Motor neuron (in vitro differentiated cells): ENCODE measurements at regions not wholly inside any gene's neighbourhood (a gene's known extent, or its start where the extent isn't known, plus 50 kb on each side); places are given as distances from the start of the nearest gene placed in this dataset.

ENCODE experiments used
- ATAC-seq, 8 experiments: fragments of 200-7000 bp; cut with Tn5 transposase; replicated peaks in 6 of 8; 2 replicates each; pipeline ENCODE4 v1.8.0; 2021; ENCODE audit warnings: mild to moderate bottlenecking in 8 of 8, moderate library complexity in 8 of 8
- H3K27ac ChIP-seq, 2 donors: fragments of 250-450 bp; sonication (Bioruptor Pico); 2 replicates each; pipeline ENCODE4 v1.9.0; 2021; ENCODE audit warnings: antibody characterized with exemption in 2 of 2, mild to moderate bottlenecking in 2 of 2, moderate library complexity in 1 of 2
- H3K4me1 ChIP-seq, 2 donors: fragments of 250-450 bp; sonication (Bioruptor Pico); replicated peaks in 1 of 2; 2 replicates each; pipeline ENCODE4 v1.6.1; 2021; ENCODE audit warnings: antibody characterized with exemption in 2 of 2, mild to moderate bottlenecking in 2 of 2, moderate library complexity in 1 of 2
- H3K4me3 ChIP-seq, 5 donors: fragments of 250-450 bp; sonication (Bioruptor Pico); 2 replicates each; pipeline ENCODE4 v1.9.0; 2021; ENCODE audit warnings: antibody characterized with exemption in 5 of 5, mild to moderate bottlenecking in 5 of 5, moderate library complexity in 4 of 5
- WGBS, 10 experiments: fragments of 450-650 bp; shearing (Covaris generic); methylation state at CpG; one replicate each; pipeline ENCODE4 v1.0.0; 2022; 5-methylcytosine and 5-hydroxymethylcytosine counted together
- in situ Hi-C, 9 experiments: fragments of 400-800 bp; cut with MboI; loops; one replicate each; pipeline ENCODE4 v1.15.0; 2021; ENCODE audit warnings: low sequenced_read_pairs in 9 of 9, low pct_unique_long_range_greater_than_20kb in 2 of 9; ENCODE audit not compliant: unreplicated experiment in 9 of 9

DNA sequence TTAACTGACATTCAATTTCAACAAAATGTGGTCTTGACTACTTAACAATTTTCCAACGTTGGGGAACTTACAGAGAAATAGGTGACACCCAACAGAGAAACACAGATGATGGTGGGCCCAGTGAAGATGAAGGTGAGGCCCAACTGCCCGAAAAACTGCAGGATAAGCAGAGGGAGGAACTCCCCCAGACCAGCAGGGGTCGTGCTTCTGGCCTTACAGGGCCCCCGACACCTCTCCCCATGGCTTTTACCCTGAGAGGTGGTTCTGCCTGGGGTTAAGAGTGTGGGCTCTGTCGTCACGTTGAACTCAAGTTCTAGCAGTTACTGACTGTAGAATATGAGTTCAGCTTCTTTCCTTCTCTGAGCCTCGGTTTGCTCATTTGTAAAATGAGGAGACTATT is 119.5 kb upstream of the SMIM21 start:
- ATAC-seq: no peak
- 33 to 94% (median 67%) methylated on average over 1 to 5 of the region's 7 CpGs; no CpG with 5 or more reads in 2 of the 10 experiments for WGBS, 10 experiments
- Histone ChIP-seq H3K4me1 (peaks cover 21 to 32% of the 10 kb centered on the region in 2 donors), H3K4me3 (no peak overlapping the region), H3K27ac (no peak overlapping the region)
- in situ Hi-C loops: no loop called here

DNA sequence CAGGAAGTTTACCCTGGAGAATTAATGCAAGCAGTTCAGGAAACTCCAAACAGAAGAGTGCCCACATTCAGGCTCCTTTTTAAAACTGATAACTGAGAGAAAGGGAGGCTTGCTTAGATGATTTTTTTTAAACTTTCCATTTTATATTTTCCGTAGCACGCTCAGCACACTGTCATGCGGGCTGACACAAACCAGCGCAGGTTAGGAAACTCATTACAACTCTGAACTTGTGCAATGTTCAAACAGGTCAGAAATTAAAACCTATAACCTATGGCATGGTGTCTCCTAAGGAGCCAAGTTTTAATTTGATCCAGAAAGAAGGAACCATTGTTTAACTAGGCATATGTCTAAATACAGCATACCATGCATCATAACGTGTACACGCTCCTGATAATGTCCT is 117.7 kb upstream of the SMIM21 start:
- in situ Hi-C loops: no loop called here
- no peak overlapping the region for H3K4me3 ChIP-seq
- H3K27ac ChIP-seq: no peak overlapping the region
- peaks cover 17 to 21% of the 10 kb centered on the region in 2 donors for H3K4me1 ChIP-seq
- no peak for ATAC-seq
- 47 to 100% (median 96%) methylated on average over 2 to 6 of the region's 6 CpGs; no CpG with 5 or more reads in 1 of the 10 experiments for WGBS, 10 experiments

GRCh38 chr18:75544496-75544895 is 117.0 kb upstream of the SMIM21 start:
- 0 to 86% (median 40%) methylated on average over 1 to 5 of the region's 5 CpGs for WGBS, 10 experiments
- Histone ChIP-seq H3K4me1 (peaks cover 16 to 21% of the 10 kb centered on the region in 2 donors), H3K4me3 (no peak overlapping the region), H3K27ac (no peak overlapping the region)
- in situ Hi-C loops: no loop called here
- ATAC-seq: peak in 7 of 8 experiments; percentile 33 to 59 (median 51)

DNA sequence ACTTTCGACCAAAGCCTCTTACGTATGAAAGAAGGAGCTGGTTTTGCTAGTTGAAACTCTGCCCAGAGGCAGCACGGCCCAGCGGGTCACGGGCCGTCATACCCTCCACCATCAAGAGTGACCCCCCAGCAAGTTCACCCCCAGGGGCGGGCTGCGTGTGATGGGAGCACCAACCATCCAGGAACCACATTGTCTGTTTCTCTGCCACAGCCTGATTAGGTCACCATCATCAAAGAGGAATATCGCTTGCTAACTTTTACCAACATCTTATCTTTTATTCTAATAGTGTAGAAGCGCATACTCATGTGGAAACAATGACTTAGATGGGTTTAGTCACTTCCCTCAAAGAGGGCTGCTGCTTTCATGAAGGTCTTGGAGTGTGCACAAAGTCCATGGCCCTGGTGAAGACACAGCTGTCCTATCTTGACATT is 116.6 kb upstream of the SMIM21 start:
- WGBS, 10 experiments: 0 to 100% (median 89%) methylated on average over 1 to 8 of the region's 10 CpGs; no CpG with 5 or more reads in 2 of the 10 experiments
- H3K4me1 ChIP-seq: peaks cover 16 to 21% of the 10 kb centered on the region in 2 donors
- H3K4me3 ChIP-seq: no peak overlapping the region
- in situ Hi-C loops: no loop called here
- peak in 5 of 8 experiments; percentile 11 to 21 (median 14) for ATAC-seq
- no peak overlapping the region for H3K27ac ChIP-seq

DNA sequence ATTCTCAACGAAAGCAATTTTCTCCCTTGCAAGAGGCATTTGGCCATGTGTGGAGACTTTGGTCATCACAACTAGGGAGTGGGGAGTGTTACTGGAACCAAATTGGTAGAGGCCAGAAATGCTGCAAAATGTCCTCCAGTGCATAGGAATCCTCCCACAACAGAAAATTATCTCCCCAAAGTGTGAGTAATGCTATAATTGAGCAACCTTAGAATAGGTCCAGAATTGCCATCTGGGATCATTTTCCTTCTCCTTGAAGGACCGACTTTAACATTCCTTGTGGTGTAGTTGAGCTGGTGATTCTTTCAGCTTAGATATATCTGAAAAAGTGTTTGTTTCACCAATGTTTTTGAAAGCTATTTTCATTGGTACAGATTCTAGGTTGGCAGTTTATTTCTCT is 111.2 kb upstream of the SMIM21 start:
- peak in 2 of 8 experiments; percentile 68 to 77 for ATAC-seq
- peaks cover 4 to 6% of the 10 kb centered on the region in 2 donors for H3K4me1 ChIP-seq
- no peak overlapping the region for H3K4me3 ChIP-seq
- no peak overlapping the region for H3K27ac ChIP-seq
- 0 to 100% (median 94%) methylated on average over 1 to 2 of the region's 2 CpGs; no CpG with 5 or more reads in 1 of the 10 experiments for WGBS, 10 experiments
- in situ Hi-C loops: no loop called here

DNA sequence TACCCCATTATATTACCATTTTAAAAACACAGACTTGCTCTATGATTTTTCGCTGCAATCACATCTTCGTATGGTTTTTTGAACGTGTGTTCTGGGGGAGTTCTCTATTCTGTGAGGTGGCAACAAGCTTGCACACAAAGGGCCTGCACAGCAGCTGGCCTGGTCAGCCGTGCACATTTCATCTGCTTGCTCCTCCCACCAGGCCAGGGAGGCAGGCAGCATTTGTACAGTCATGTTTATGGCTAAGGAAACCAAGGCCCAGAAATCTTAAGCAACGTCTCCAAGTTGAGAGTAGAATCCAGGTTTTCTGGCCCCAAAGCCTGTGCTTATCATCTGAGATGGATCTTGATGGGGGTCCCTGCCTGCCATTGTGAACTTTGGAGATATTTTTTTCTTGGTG is 106.4 kb upstream of the SMIM21 start:
- 0 to 100% (median 56%) methylated on average over 1 to 5 of the region's 5 CpGs; no CpG with 5 or more reads in 2 of the 10 experiments for WGBS, 10 experiments
- no peak overlapping the region for H3K4me3 ChIP-seq
- ATAC-seq: peak; percentile 31 to 96 (median 86)
- in situ Hi-C loops: no loop called here
- H3K4me1 ChIP-seq: peaks cover 15 to 32% of the 10 kb centered on the region in 2 donors
- no peak overlapping the region for H3K27ac ChIP-seq

DNA sequence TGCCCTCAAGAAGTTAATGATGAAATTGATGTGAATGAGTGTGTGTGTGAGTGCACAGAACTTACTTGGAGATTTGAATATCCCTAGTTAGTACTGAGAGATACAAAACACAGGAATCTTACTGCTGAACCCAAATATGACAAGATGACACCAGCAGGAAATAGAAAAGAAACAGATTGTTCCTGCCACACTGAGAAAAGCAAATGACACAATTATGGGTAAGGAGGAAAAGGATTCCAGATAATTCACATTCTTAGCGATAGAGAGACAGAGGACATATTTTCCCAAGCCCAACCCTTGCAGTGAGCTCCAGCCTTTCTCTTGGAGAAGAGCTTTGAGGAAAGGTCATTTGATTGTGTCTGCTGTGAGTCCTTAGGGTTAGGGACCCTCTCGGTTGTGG is 105.7 kb upstream of the SMIM21 start:
- in situ Hi-C loops: no loop called here
- ATAC-seq: no peak
- WGBS, 10 experiments: 14 to 100% (median 69%) methylated on average over 1 to 2 of the region's 2 CpGs; no CpG with 5 or more reads in 2 of the 10 experiments
- Histone ChIP-seq H3K4me3 (no peak overlapping the region), H3K4me1 (peaks cover 15 to 37% of the 10 kb centered on the region in 2 donors), H3K27ac (no peak overlapping the region)

DNA sequence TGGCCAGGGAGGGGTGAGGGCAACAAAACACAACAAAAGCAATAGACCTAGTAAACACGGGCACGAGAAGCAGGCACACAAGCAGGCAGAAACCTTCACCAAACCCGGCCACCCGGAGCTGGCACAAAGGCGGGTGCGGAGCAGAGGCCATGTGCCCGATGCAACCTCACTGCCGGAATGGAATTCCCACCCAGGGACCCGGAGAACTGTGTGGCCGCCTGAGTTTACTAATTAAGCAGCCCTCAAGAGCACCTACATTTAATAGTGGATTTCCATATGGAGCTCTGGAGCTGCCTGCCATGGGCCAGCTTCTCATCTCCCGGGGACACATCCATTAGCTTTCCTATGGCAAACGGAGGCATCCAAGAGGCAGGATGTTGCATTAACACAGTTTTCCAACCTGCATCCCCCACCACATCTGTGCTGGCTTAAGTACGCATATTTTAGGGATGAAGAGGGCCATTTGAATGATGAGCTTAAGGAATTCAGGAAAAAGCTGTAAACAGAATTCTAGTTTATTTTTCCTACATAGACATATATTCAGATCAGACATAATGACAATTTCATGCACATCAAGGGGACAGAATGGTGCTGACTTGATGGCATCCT is 104.5 kb upstream of the SMIM21 start:
- Histone ChIP-seq H3K4me3 (no peak overlapping the region), H3K4me1 (peaks cover 19 to 41% of the 10 kb centered on the region in 2 donors), H3K27ac (no peak overlapping the region)
- peak in 1 of 8 experiments; percentile 79 for ATAC-seq
- WGBS, 10 experiments: 19 to 100% (median 86%) methylated on average over 2 to 11 of the region's 13 CpGs; no CpG with 5 or more reads in 3 of the 10 experiments
- in situ Hi-C loops: no loop called here

- in situ Hi-C loops: no loop called here
- H3K4me3 ChIP-seq: no peak overlapping the region
- ATAC-seq: peak in 4 of 8 experiments; percentile 36 to 55 (median 45)
- WGBS, 10 experiments: 82 to 95% (median 92%) methylated on average over 3 to 10 of the region's 14 CpGs; no CpG with 5 or more reads in 2 of the 10 experiments
- peak overlapping the region in 1 of 2 donors; percentile 30 for H3K27ac ChIP-seq
- peaks cover 19 to 41% of the 10 kb centered on the region in 2 donors for H3K4me1 ChIP-seq
Measured at GRCh38 chr18:75531212-75531850, 103.8 kb upstream of the SMIM21 start.

DNA sequence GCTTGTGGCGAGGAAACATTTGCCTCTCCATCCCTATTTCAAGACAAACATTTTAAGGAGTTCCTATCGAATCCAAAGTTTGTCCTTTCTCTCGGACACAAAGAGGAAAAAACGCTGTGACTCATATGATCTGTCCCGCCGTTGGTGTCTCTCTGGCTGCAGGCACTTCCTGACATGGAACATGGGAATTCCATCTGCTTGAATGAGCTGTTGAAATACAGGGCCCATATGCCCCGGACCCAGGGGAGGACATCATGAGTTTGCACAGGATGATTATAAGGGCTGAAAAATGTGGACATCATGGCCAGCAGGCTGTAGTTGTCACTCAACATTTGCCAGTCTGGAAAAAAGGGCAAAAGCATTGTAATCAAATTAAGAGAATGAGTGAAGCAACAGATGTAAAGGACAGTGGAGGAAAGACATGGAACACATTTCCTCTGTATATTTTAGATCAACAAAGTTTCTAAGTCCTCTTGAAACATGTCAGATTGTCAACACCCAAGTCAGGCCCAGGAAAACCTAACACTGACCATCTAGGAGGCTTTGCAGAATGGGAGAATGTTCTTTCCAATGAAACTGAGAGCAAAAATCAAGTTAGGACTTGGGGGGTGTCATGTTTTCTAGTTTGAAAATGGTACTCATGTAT is 103.2 kb upstream of the SMIM21 start:
- Histone ChIP-seq H3K4me3 (no peak overlapping the region), H3K4me1 (peaks cover 19 to 41% of the 10 kb centered on the region in 2 donors), H3K27ac (no peak overlapping the region)
- ATAC-seq: no peak
- WGBS, 10 experiments: 0 to 100% (median 94%) methylated on average over 2 to 7 of the region's 7 CpGs; no CpG with 5 or more reads in 1 of the 10 experiments
- in situ Hi-C loops: no loop called here

GRCh38 chr18:75530118-75530517 is 102.6 kb upstream of the SMIM21 start:
- Histone ChIP-seq H3K4me3 (no peak overlapping the region), H3K27ac (no peak overlapping the region), H3K4me1 (peaks cover 19 to 41% of the 10 kb centered on the region in 2 donors)
- no peak for ATAC-seq
- 0 to 100% (median 50%) methylated on average over 1 to 2 of the region's 4 CpGs; no CpG with 5 or more reads in 4 of the 10 experiments for WGBS, 10 experiments
- in situ Hi-C loops: no loop called here

- Histone ChIP-seq H3K4me3 (no peak overlapping the region), H3K27ac (no peak overlapping the region), H3K4me1 (peaks cover 19 to 41% of the 10 kb centered on the region in 2 donors)
- WGBS, 10 experiments: 55 to 100% (median 77%) methylated on average over 2 to 8 of the region's 8 CpGs; no CpG with 5 or more reads in 1 of the 10 experiments
- peak in 2 of 8 experiments; percentile 33 to 50 for ATAC-seq
- in situ Hi-C loops: no loop called here
Measured at GRCh38 chr18:75529394-75529793, 101.9 kb upstream of the SMIM21 start.
